ENCODE measurements at regions not wholly inside any gene's neighbourhood (a gene's known extent, or its start where the extent isn't known, plus 50 kb on each side); places are given as distances from the start of the nearest gene placed in this dataset.
A peak's percentile ranks its signal among the peaks of the same experiment; 100 is the strongest.

DNA sequence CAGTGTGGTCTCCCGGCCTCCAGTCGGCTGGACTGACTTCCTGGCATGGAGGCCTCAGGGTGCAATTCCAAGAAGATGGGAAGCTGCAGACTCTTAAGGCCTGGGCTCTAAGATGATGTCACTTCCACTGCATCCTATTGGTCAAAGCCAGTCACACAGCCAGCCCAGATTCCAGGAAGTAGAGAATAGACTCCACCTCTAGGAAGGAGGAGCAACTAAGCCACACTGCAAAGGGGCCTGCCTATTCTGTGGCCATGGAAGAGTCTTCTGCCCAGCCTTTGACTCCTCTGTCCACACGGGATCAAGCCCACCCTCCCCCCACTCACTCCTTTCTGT lies 103.9 kb upstream of the RFLNA start:
- intact Hi-C loops (cut with micrococcal nuclease; ENCODE audit: unreplicated experiment) (no loop called here), in situ Hi-C loops (cut with HindIII; ENCODE audit: low pct_unique_long_range_greater_than_20kb, low sequenced_read_pairs) (no loop called here)
- ChIA-PET POLR2A (no interaction called here), CTCF (no interaction called here)
- H3K36me3 ChIP-seq (ENCODE audit: control insufficient read depth, insufficient read depth, low read length): no peaks in the 10 kb centered on the region
- ATAC-seq (no peak), DNase-seq (ENCODE audit: low read depth, low spot score) (no peak)
- no peaks in the 10 kb centered on the region for H3K27me3 ChIP-seq (ENCODE audit: control insufficient read depth, insufficient read depth, low read length)
- no TSS peak for BruUV-seq (replicated peaks)
- no peaks in the 10 kb centered on the region for H3K9me3 ChIP-seq (ENCODE audit: control insufficient read depth, insufficient read depth, low read depth, low read length)
- H3K4me3 ChIP-seq (ENCODE audit: low read depth in 2 of 2, low read length in 2 of 2): no peak overlapping the region
- no peak for TF ChIP-seq TCF7L2 (IDR thresholded peaks at IDR 0.05; ENCODE audit: low read depth, low read length)
- TF ChIP-seq, protein P1, sequence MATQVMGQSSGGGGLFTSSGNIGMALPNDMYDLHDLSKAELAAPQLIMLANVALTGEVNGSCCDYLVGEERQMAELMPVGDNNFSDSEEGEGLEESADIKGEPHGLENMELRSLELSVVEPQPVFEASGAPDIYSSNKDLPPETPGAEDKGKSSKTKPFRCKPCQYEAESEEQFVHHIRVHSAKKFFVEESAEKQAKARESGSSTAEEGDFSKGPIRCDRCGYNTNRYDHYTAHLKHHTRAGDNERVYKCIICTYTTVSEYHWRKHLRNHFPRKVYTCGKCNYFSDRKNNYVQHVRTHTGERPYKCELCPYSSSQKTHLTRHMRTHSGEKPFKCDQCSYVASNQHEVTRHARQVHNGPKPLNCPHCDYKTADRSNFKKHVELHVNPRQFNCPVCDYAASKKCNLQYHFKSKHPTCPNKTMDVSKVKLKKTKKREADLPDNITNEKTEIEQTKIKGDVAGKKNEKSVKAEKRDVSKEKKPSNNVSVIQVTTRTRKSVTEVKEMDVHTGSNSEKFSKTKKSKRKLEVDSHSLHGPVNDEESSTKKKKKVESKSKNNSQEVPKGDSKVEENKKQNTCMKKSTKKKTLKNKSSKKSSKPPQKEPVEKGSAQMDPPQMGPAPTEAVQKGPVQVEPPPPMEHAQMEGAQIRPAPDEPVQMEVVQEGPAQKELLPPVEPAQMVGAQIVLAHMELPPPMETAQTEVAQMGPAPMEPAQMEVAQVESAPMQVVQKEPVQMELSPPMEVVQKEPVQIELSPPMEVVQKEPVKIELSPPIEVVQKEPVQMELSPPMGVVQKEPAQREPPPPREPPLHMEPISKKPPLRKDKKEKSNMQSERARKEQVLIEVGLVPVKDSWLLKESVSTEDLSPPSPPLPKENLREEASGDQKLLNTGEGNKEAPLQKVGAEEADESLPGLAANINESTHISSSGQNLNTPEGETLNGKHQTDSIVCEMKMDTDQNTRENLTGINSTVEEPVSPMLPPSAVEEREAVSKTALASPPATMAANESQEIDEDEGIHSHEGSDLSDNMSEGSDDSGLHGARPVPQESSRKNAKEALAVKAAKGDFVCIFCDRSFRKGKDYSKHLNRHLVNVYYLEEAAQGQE (IDR thresholded peaks at IDR 0.05; ENCODE audit: insufficient read depth in 1 of 2, low read depth in 2 of 2, low read length in 1 of 2): no peak
- TF ChIP-seq, protein P2, sequence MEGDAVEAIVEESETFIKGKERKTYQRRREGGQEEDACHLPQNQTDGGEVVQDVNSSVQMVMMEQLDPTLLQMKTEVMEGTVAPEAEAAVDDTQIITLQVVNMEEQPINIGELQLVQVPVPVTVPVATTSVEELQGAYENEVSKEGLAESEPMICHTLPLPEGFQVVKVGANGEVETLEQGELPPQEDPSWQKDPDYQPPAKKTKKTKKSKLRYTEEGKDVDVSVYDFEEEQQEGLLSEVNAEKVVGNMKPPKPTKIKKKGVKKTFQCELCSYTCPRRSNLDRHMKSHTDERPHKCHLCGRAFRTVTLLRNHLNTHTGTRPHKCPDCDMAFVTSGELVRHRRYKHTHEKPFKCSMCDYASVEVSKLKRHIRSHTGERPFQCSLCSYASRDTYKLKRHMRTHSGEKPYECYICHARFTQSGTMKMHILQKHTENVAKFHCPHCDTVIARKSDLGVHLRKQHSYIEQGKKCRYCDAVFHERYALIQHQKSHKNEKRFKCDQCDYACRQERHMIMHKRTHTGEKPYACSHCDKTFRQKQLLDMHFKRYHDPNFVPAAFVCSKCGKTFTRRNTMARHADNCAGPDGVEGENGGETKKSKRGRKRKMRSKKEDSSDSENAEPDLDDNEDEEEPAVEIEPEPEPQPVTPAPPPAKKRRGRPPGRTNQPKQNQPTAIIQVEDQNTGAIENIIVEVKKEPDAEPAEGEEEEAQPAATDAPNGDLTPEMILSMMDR (IDR thresholded peaks at IDR 0.05): no peak
- no peak for TF ChIP-seq POLR2AphosphoS5 (IDR thresholded peaks at IDR 0.05; ENCODE audit: low read depth, low read length)
- peaks cover 30% of the 10 kb centered on the region for H3K4me1 ChIP-seq (ENCODE audit: control insufficient read depth, insufficient read depth, low read length)
- peak overlapping the region; percentile 46; the same call in 1 of the 2 replicates for H3K27ac ChIP-seq (ENCODE audit: low read length)

DNA sequence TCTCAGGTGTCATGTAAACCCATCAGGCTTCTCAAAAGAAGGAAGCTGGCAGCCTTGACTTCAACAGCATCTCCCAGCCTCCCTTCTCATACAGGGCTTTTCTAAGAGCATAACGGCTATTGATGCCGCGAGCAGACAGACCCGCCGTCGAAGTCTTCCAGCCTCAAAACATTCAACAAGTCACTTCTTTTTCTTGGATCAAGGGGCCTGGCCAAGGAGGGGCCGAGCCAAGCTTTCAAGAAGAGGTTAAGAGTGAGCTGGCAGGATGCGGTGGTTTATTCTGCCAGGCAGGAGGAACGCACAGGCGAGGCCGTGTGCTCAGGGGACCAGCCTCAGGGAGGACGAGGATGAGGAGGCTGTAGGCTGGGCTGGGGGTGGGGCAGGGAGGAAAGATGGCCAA lies 102.9 kb upstream of the RFLNA start:
- Histone ChIP-seq H3K36me3 (ENCODE audit: control insufficient read depth, insufficient read depth, low read length) (no peaks in the 10 kb centered on the region), H3K4me1 (ENCODE audit: control insufficient read depth, insufficient read depth, low read length) (peaks cover 28% of the 10 kb centered on the region), H3K27ac (ENCODE audit: low read length) (peak overlapping the region; percentile 26; the same call in 1 of the 2 replicates), H3K27me3 (ENCODE audit: control insufficient read depth, insufficient read depth, low read length) (no peaks in the 10 kb centered on the region), H3K9me3 (ENCODE audit: control insufficient read depth, insufficient read depth, low read depth, low read length) (no peaks in the 10 kb centered on the region), H3K4me3 (ENCODE audit: low read depth in 2 of 2, low read length in 2 of 2) (no peak overlapping the region)
- intact Hi-C loops (cut with micrococcal nuclease; ENCODE audit: unreplicated experiment): no loop called here
- BruUV-seq (replicated peaks): no TSS peak
- ChIA-PET POLR2A (no interaction called here), CTCF (no interaction called here)
- ATAC-seq (no peak), DNase-seq (ENCODE audit: low read depth, low spot score) (no peak)
- TF ChIP-seq SIN3A (IDR thresholded peaks at IDR 0.05; ENCODE audit: borderline replicate concordance, insufficient read depth, low read depth, low read length) (no peak), TCF7L2 (IDR thresholded peaks at IDR 0.05; ENCODE audit: low read depth, low read length) (no peak), POLR2AphosphoS5 (IDR thresholded peaks at IDR 0.05; ENCODE audit: low read depth, low read length) (no peak)
- TF ChIP-seq, protein P1 (IDR thresholded peaks at IDR 0.05; ENCODE audit: insufficient read depth in 1 of 2, low read depth in 2 of 2, low read length in 1 of 2): no peak
- TF ChIP-seq, protein P2 (IDR thresholded peaks at IDR 0.05): no peak
- in situ Hi-C loops (cut with HindIII; ENCODE audit: low pct_unique_long_range_greater_than_20kb, low sequenced_read_pairs): no loop called here

Data from Panc1 (cell line).